ENCODE measurements at regions not wholly inside any gene's neighbourhood (a gene's known extent, or its start where the extent isn't known, plus 50 kb on each side); places are given as distances from the start of the nearest gene placed in this dataset.

GRCh38 chr19:31817971-31818797 is 468.9 kb upstream of the TSHZ3 start:
- TF ChIP-seq TAF1 (IDR thresholded peaks at IDR 0.05; ENCODE audit: borderline replicate concordance, low read depth, low read length) (no peak), POLR2A (IDR thresholded peaks at IDR 0.05; ENCODE audit: low read depth, low read length) (no peak)

Data from GM12892 (cell line).